ENCODE measurements at regions not wholly inside any gene's neighbourhood (a gene's known extent, or its start where the extent isn't known, plus 50 kb on each side); places are given as distances from the start of the nearest gene placed in this dataset.
"Not testable (repeated sequence)": the region's sequence is repeated elsewhere in the genome, so short reads cannot be mapped to it uniquely, and the experiment has no call there.

DNA sequence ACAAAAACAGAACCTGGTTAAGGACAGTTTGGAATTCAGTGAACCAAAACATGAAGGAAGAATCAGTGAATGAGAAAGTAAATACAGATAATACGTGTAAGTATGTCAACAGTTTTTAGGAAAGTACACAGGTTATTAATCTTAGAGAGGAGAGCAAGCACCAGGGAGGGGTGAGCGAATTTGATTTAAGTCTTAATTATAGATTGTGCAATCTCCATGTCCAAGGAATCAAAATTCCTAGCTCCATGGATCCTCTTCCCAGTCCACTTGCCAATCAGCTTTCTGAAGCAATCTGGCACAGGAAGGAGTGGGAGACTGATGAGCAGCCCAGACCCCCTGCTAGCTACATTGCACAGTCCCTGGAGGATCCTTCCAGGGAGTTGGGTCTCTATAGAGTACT is 346.4 kb downstream of the SETD4 start:
- Histone ChIP-seq H3K4me1 (no peaks in the 10 kb centered on the region), H3K4me3 (no peak overlapping the region), H3K27me3 (no peaks in the 10 kb centered on the region), H3K9me3 (peaks cover 0 to 3% (median 0%) of the 10 kb centered on the region in 11 donors), H3K36me3 (no peaks in the 10 kb centered on the region), H3K27ac (no peak overlapping the region)
- no peak for ATAC-seq
- 84 to 100% methylated on average over 2 of the region's 2 CpGs for WGBS, 2 donors
- no peak for DNase-seq
- TF ChIP-seq, protein P1, sequence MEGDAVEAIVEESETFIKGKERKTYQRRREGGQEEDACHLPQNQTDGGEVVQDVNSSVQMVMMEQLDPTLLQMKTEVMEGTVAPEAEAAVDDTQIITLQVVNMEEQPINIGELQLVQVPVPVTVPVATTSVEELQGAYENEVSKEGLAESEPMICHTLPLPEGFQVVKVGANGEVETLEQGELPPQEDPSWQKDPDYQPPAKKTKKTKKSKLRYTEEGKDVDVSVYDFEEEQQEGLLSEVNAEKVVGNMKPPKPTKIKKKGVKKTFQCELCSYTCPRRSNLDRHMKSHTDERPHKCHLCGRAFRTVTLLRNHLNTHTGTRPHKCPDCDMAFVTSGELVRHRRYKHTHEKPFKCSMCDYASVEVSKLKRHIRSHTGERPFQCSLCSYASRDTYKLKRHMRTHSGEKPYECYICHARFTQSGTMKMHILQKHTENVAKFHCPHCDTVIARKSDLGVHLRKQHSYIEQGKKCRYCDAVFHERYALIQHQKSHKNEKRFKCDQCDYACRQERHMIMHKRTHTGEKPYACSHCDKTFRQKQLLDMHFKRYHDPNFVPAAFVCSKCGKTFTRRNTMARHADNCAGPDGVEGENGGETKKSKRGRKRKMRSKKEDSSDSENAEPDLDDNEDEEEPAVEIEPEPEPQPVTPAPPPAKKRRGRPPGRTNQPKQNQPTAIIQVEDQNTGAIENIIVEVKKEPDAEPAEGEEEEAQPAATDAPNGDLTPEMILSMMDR (IDR thresholded peaks at IDR 0.05): no peak
- intact Hi-C loops (cut with DNase I): no loop called here

DNA sequence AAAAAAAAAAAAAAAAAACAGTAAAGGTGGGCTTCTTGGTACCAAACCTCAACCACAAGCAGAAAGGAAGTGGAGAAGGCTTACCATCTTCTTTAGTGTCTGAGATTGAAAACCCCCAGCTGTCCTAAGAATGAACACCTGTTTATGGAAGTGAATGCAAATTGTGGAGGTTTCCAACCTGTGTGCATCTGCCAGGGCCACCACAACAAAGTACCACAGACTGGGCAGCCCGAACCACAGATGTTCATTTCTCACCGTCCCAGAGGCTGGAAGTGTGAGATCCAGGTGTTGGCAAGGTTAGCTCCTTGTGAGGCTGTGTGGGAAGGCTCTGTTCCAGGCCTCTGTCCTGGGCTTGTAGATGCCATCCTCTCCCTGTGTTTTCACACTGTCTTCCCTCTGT is 348.7 kb downstream of the SETD4 start:
- DNase-seq: no peak
- H3K27ac ChIP-seq: no peak overlapping the region
- intact Hi-C loops (cut with DNase I): no loop called here
- H3K9me3 ChIP-seq: no peaks in the 10 kb centered on the region
- no peaks in the 10 kb centered on the region for H3K4me1 ChIP-seq
- no peak for ATAC-seq
- H3K4me3 ChIP-seq: no peak overlapping the region
- H3K36me3 ChIP-seq: no peaks in the 10 kb centered on the region
- TF ChIP-seq, protein P1 (IDR thresholded peaks at IDR 0.05): no peak
- H3K27me3 ChIP-seq: peaks cover 0 to 6% (median 0%) of the 10 kb centered on the region in 7 donors
- WGBS, 2 donors: 81 to 85% methylated on average over 2 of the region's 2 CpGs

DNA sequence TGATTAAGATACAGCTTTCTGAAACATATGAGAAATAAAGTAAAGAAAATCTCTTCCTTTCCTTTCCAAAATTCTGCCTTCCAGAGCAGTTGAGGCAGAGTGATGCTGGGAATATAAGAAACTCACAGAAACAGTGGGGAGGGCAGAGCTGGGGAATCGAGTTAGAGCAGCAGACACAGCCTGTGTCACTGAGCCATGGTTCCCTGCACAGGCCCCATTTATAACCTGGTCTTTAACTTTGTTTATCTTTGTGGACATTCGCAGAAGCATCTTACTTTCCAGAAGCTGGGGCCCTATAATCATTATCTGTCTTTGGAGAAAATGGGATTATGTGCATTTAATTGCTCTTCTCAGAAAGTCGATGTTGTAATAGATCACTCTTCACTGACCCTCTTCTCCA is 349.1 kb downstream of the SETD4 start:
- TF ChIP-seq, protein P1 (IDR thresholded peaks at IDR 0.05): no peak
- H3K9me3 ChIP-seq: no peaks in the 10 kb centered on the region
- no peak for ATAC-seq

DNA sequence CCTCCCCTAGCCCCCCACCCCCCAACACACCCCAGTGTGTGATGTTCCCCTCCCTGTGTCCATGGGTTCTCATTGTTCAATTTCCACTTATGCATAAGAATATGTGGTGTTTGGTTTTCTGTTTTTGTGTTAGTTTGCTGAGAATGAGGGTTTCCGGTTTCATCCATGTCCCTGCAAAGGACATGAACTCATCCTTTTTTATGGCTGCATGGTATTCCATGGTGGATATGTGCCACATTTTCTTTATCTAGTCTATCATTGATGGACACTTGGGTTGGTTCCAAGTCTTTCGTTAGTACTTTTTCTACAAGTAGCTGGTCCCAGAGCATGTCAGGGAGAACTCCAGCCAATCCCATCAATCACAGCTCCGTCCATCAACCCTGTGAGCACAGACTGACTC is 350.3 kb downstream of the SETD4 start:
- 81 to 84% methylated on average over 3 of the region's 3 CpGs for WGBS, 2 donors
- DNase-seq; H3K4me1 ChIP-seq; ATAC-seq; H3K4me3 ChIP-seq; H3K27ac ChIP-seq; H3K9me3 ChIP-seq; H3K36me3 ChIP-seq; intact Hi-C loops (cut with DNase I): not testable (repeated sequence)
- H3K27me3 ChIP-seq: peaks cover 0 to 11% (median 0%) of the 10 kb centered on the region in 7 donors

More for the DNA sequence above, 349.1 kb downstream of the SETD4 start:
- 71 to 79% methylated on average over 3 of the region's 3 CpGs for WGBS, 2 donors
- DNase-seq: no peak
- Histone ChIP-seq H3K4me3 (no peak overlapping the region), H3K4me1 (no peaks in the 10 kb centered on the region), H3K27me3 (peaks cover 0 to 6% (median 0%) of the 10 kb centered on the region in 7 donors), H3K36me3 (no peaks in the 10 kb centered on the region), H3K27ac (no peak overlapping the region)
- intact Hi-C loops (cut with DNase I): no loop called here

DNA sequence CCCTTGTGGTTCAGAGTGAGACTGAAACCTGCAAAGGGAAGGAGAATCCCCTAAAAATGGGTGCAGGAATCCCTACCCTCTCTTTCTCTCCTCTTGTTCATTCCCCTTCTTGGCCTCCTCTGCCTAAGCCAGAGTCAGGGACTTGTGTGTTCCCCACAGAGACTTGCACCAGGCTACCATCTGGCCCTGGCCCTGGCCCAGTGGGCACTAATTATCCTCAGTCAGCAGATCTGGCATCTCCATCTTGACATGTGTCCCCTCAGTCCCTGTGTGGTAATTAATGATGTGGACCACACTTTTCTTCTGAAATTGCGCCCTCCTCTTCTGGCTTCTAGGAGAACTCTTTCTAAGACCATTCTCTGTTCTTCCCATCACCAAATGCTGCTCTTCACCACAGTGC is 354.4 kb downstream of the SETD4 start:
- Histone ChIP-seq H3K4me3 (no peak overlapping the region), H3K4me1 (no peaks in the 10 kb centered on the region), H3K27ac (no peak overlapping the region), H3K27me3 (peaks cover 0 to 18% (median 9%) of the 10 kb centered on the region in 7 donors), H3K9me3 (no peaks in the 10 kb centered on the region), H3K36me3 (no peaks in the 10 kb centered on the region)
- TF ChIP-seq, protein P1 (IDR thresholded peaks at IDR 0.05): no peak
- WGBS, 2 donors: 90 to 94% methylated on average over 1 of the region's 1 CpG
- no peak for DNase-seq
- intact Hi-C loops (cut with DNase I): no loop called here
- ATAC-seq: no peak

Data from heart right ventricle (tissue), 16 donors.